Aorta (tissue), 5 donors: ENCODE measurements at regions not wholly inside any gene's neighbourhood (a gene's known extent, or its start where the extent isn't known, plus 50 kb on each side); places are given as distances from the start of the nearest gene placed in this dataset.

Experiments
- ATAC-seq: fragments of 200-7000 bp; cut with Tn5 transposase; one replicate; pipeline ENCODE4 v1.9.1; 2022; ENCODE audit warnings: moderate library complexity; ENCODE audit not compliant: low FRiP score
- DNase-seq, 2 donors: peaks; one replicate each; pipeline ENCODE4 v3.0.0-alpha.2; 2020
- H3K27ac ChIP-seq, 2 donors: one replicate each; pipeline ENCODE4 v1.5.1; 2013; ENCODE audit warnings: low read length in 2 of 2, mild to moderate bottlenecking in 2 of 2, moderate library complexity in 2 of 2, control low read depth in 1 of 2, inconsistent platforms in 1 of 2, low read depth in 1 of 2
- H3K27me3 ChIP-seq, 2 donors: one replicate each; pipeline ENCODE4 v1.6.1; 2013; ENCODE audit warnings: control low read depth in 1 of 2, low read length in 1 of 2, mild to moderate bottlenecking in 1 of 2, moderate library complexity in 1 of 2; ENCODE audit not compliant: insufficient read depth in 2 of 2, control insufficient read depth in 1 of 2
- H3K36me3 ChIP-seq, 2 donors: one replicate each; pipeline ENCODE4 v1.6.1; 2013; ENCODE audit warnings: control low read depth in 1 of 2, low read length in 1 of 2, mild to moderate bottlenecking in 1 of 2; ENCODE audit not compliant: insufficient read depth in 2 of 2, control insufficient read depth in 1 of 2
- H3K4me1 ChIP-seq, 2 donors: one replicate each; pipeline ENCODE4 v1.6.1; 2013; ENCODE audit warnings: low read length in 2 of 2, control low read depth in 1 of 2, mild to moderate bottlenecking in 1 of 2, moderate library complexity in 1 of 2; ENCODE audit not compliant: insufficient read depth in 2 of 2, control insufficient read depth in 1 of 2
- H3K4me3 ChIP-seq, 2 donors: one replicate each; pipeline ENCODE4 v1.5.1; 2013; ENCODE audit warnings: low read length in 2 of 2, control low read depth in 1 of 2, mild to moderate bottlenecking in 1 of 2
- H3K9me3 ChIP-seq: one replicate; pipeline ENCODE4 v1.6.1; 2013; ENCODE audit warnings: mild to moderate bottlenecking, low read length; ENCODE audit not compliant: control insufficient read depth
- WGBS, 2 donors: extraction: QIAGEN DNeasy Blood & Tissue Kit; methylation state at CpG; one replicate each; pipeline ENCODE4 v1.1.7; 2013; 5-methylcytosine and 5-hydroxymethylcytosine counted together
- intact Hi-C, 2 donors: fragments of 100-400 bp; cut with DNase I; formaldehyde crosslinking; loops; one replicate each; pipeline versions ENCODE4 v1.14.2 to v1.15.0; 2022
- donor health status: healthy with polysubstance abuse.
- donor health status: Bipolar disorder and iron deficiency.
- donor health status: DM: no; HTN: no; CAD: no.
- donor health status: DM: no; HTN: no; CAD: no.
- donor health status: DM: yes; HTN: yes; CAD: no.

DNA sequence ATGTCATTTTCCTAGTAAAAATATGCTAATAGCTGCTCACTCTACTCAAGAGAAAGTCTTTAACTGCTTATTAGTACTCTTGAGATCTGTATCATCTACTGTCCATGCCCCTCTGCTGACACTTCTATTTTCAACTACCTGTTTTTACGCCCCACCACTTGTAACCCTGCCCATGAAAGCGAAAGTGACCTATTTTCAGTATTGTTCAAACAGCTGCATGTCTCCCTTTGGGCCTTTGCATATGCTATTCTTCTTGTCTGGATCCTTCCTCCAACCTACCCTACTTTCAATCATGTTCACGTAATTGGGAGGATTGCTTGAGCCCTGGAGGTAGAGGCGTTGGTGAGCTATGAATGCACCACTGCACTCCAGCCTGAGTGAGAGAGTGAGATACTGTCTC is 1481.3 kb downstream of the GATA3 start:
- no peak overlapping the region for H3K27ac ChIP-seq
- no peaks in the 10 kb centered on the region for H3K9me3 ChIP-seq
- H3K4me3 ChIP-seq, result no peak overlapping the region
- H3K27me3 ChIP-seq, result no peaks in the 10 kb centered on the region
- intact Hi-C loops, result no loop called here
- 93% methylated on average over 4 of the region's 4 CpGs for WGBS, 2 donors
- H3K4me1 ChIP-seq, result peaks cover 0 to 3% of the 10 kb centered on the region in 2 donors
- no peak for DNase-seq
- no peak for ATAC-seq
- no peaks in the 10 kb centered on the region for H3K36me3 ChIP-seq

GRCh38 chr10:9545073-9545472 is 1472.6 kb upstream of the CELF2 start:
- intact Hi-C loops, result no loop called here
- Histone ChIP-seq H3K4me3 (no peak overlapping the region), H3K9me3 (no peaks in the 10 kb centered on the region), H3K27ac (no peak overlapping the region), H3K4me1 (no peaks in the 10 kb centered on the region), H3K36me3 (no peaks in the 10 kb centered on the region), H3K27me3 (no peaks in the 10 kb centered on the region)
- DNase-seq (no peak), ATAC-seq (no peak)
- WGBS, 2 donors, result 33 to 34% methylated on average over 2 of the region's 2 CpGs

GRCh38 chr10:9547936-9548904 is 1469.5 kb upstream of the CELF2 start:
- Histone ChIP-seq H3K4me3 (no peak overlapping the region), H3K27ac (no peak overlapping the region), H3K4me1 (no peaks in the 10 kb centered on the region), H3K27me3 (no peaks in the 10 kb centered on the region), H3K36me3 (no peaks in the 10 kb centered on the region), H3K9me3 (no peaks in the 10 kb centered on the region)
- intact Hi-C loops, result no loop called here
- DNase-seq, result no peak
- WGBS, 2 donors, result 4 to 5% methylated on average over 3 of the region's 3 CpGs
- no peak for ATAC-seq

- intact Hi-C loops, result no loop called here
- DNase-seq (no peak), ATAC-seq (no peak)
- Histone ChIP-seq H3K4me1 (no peaks in the 10 kb centered on the region), H3K27me3 (no peaks in the 10 kb centered on the region), H3K9me3 (no peaks in the 10 kb centered on the region), H3K27ac (no peak overlapping the region), H3K4me3 (no peak overlapping the region), H3K36me3 (no peaks in the 10 kb centered on the region)
- 95 to 97% methylated on average over 2 of the region's 2 CpGs for WGBS, 2 donors
Observed at GRCh38 chr10:9550810-9551209, 1466.9 kb upstream of the CELF2 start.

GRCh38 chr10:9554321-9554720 is 1463.4 kb upstream of the CELF2 start:
- H3K27ac ChIP-seq, result no peak overlapping the region
- H3K4me3 ChIP-seq, result no peak overlapping the region
- H3K27me3 ChIP-seq, result no peaks in the 10 kb centered on the region
- intact Hi-C loops, result no loop called here
- H3K36me3 ChIP-seq, result no peaks in the 10 kb centered on the region
- no peaks in the 10 kb centered on the region for H3K4me1 ChIP-seq
- DNase-seq (no peak), ATAC-seq (no peak)
- H3K9me3 ChIP-seq, result no peaks in the 10 kb centered on the region
- WGBS, 2 donors, result 19% methylated on average over 1 of the region's 1 CpG

DNA sequence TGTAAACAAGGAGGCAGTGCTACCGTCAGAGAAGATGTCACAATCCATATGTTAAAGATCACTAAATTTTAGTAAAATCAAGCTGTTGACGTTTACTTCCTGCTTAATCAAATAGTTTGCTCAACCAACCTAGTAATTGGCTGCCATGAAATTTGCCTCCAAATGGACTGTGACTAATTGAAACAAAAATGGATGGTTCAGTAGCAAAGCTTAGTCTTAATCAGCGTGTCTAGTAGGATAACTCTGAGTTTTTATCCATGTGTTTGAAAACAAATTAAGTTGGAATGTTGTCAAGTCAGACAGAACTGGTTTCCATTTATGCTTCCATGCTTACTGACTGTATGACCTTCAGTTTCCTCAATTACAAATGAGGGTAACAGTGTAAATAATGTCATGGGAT is 1456.7 kb upstream of the CELF2 start:
- intact Hi-C loops, result no loop called here
- 40 to 48% methylated on average over 3 of the region's 3 CpGs for WGBS, 2 donors
- Histone ChIP-seq H3K27me3 (no peaks in the 10 kb centered on the region), H3K4me3 (no peak overlapping the region), H3K4me1 (no peaks in the 10 kb centered on the region), H3K27ac (no peak overlapping the region), H3K9me3 (no peaks in the 10 kb centered on the region), H3K36me3 (no peaks in the 10 kb centered on the region)
- ATAC-seq (no peak), DNase-seq (no peak)

DNA sequence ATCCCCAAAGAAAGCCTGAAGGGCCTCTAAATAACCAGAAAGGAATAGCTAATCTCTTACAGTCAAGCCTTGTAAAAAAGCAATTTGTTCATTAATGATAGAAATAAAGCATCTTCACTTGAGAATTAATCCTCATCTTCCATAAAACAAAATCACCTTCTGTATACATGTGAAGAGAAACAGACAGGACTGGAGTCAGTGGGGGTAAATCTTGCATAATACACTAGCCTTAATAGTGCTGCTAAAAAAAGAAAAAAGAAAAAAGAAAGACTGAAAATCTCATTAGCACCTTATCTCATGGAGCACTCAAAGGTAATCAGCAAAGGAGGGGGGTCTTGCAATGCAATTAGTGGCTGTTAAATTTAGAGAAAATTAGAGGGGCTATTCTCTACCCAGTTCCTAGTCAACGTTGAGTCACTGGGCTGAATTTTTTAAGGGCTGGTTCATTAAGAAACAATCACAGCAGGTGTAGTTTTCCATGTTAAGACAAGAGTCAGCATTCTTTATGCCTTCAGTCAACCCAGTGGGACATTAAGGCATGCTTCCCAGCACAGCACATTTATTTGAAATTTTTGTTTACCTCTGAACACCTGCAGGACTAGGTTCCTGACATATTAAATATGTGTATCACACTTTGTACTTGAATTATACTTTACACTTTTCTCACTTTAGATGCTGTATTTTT is 1455.7 kb upstream of the CELF2 start:
- ATAC-seq (no peak), DNase-seq (no peak)
- no peak overlapping the region for H3K27ac ChIP-seq
- H3K27me3 ChIP-seq, result no peaks in the 10 kb centered on the region
- WGBS, 2 donors, result 13 to 16% methylated on average over 1 of the region's 1 CpG
- H3K36me3 ChIP-seq, result no peaks in the 10 kb centered on the region
- intact Hi-C loops, result no loop called here
- no peaks in the 10 kb centered on the region for H3K9me3 ChIP-seq
- no peak overlapping the region for H3K4me3 ChIP-seq
- H3K4me1 ChIP-seq, result no peaks in the 10 kb centered on the region

DNA sequence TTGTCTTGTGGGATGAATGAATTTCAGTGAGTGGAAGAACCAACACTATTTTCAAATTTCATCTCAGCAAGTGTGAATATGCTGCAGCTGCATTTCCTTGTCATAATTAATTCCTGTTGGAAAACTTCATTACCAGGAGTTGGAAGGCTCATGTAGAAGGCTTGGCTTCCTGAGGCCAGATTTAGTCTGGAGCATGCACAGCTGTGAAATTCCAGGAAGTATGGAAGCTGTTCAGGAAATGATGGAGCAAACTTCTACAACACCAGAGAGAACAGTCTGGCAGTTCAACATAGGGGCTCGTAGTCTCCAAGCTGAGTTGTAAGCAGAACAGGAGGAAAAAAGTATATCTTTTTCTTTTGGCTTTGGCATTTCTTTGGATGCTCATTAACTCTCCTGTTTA is 1439.9 kb upstream of the CELF2 start:
- DNase-seq (no peak), ATAC-seq (no peak)
- no peaks in the 10 kb centered on the region for H3K36me3 ChIP-seq
- no peaks in the 10 kb centered on the region for H3K9me3 ChIP-seq
- no peak overlapping the region for H3K4me3 ChIP-seq
- no peaks in the 10 kb centered on the region for H3K27me3 ChIP-seq
- intact Hi-C loops, result no loop called here
- H3K4me1 ChIP-seq, result no peaks in the 10 kb centered on the region
- H3K27ac ChIP-seq, result no peak overlapping the region
- WGBS, 2 donors, result 41 to 60% methylated on average over 1 of the region's 1 CpG
